GM10248 (cell line): ENCODE measurements at regions not wholly inside any gene's neighbourhood (a gene's known extent, or its start where the extent isn't known, plus 50 kb on each side); places are given as distances from the start of the nearest gene placed in this dataset.

Experiments
- CTCF ChIA-PET: fragments of 300-600 bp; sonication (Branson Sonifier 250); formaldehyde crosslinking; extraction: SDS; loops from one replicate; lab custom pipeline; 2021; ENCODE audit warnings: antibody characterized with exemption; lab: Yijun Ruan, JAX
- POLR2A ChIA-PET: fragments of 350-650 bp; sonication (Branson Sonifier 250); formaldehyde crosslinking; extraction: SDS; loops from one replicate; lab custom pipeline; 2020; ENCODE audit warnings: antibody characterized with exemption; lab: Yijun Ruan, JAX
- DNase-seq: peaks from one replicate; pipeline ENCODE4 v3.0.0; 2012; ENCODE audit errors: extremely low spot score
- CTCF ChIP-seq: IDR thresholded peaks from 2 replicates; pipeline ENCODE4 v1.5.1; 2012; ENCODE audit warnings: mild to moderate bottlenecking, low read depth; ENCODE audit errors: extremely low read depth, missing control alignments, control extremely low read depth

GRCh38 chr18:43876286-43876685, 599.0 kb upstream of the SYT4 start:
- DNase-seq: no peak
- ChIA-PET POLR2A (no interaction called here), CTCF (interaction anchor here (1.5 to 1.8 kb wide), 2 partner anchors 9 to 18 kb away, joined by 3 to 4 read pairs; no protein-coding TSS in a partner anchor)
- TF ChIP-seq CTCF: no peak

- CTCF ChIA-PET: interaction anchor here (1.1 to 1.8 kb wide), 3 partner anchors 10 to 18 kb away, joined by 3 to 4 read pairs (median 4); no protein-coding TSS in a partner anchor
- no peak for DNase-seq
- POLR2A ChIA-PET: no interaction called here
- no peak for TF ChIP-seq CTCF
Measured at GRCh38 chr18:43876748-43877147, 599.5 kb upstream of the SYT4 start.

GRCh38 chr18:43877616-43878321, 600.5 kb upstream of the SYT4 start:
- no peak for DNase-seq
- CTCF ChIA-PET: interaction anchor here (1.1 to 1.8 kb wide), 3 partner anchors 11 to 17 kb away, joined by 3 to 4 read pairs (median 4); no protein-coding TSS in a partner anchor
- POLR2A ChIA-PET: no interaction called here
- no peak for TF ChIP-seq CTCF

- TF ChIP-seq CTCF: no peak
- DNase-seq: no peak
- POLR2A ChIA-PET: no interaction called here
- CTCF ChIA-PET: interaction anchor here (1.3 kb wide), 1 partner anchor 18 kb away, joined by 3 read pairs; no protein-coding TSS in a partner anchor
Measured at GRCh38 chr18:43879415-43879814, 602.1 kb upstream of the SYT4 start.

GRCh38 chr18:43882358-43883055, 605.2 kb upstream of the SYT4 start:
- ChIA-PET CTCF (interaction anchor here (1.0 kb wide), 1 partner anchor 10 kb away, joined by 3 read pairs; no protein-coding TSS in a partner anchor), POLR2A (no interaction called here)
- no peak for TF ChIP-seq CTCF

GRCh38 chr18:43883886-43884285, 606.6 kb upstream of the SYT4 start:
- ChIA-PET POLR2A (no interaction called here), CTCF (interaction anchor here (0.8 to 1.0 kb wide), 2 partner anchors 9 kb away, joined by 3 read pairs; no protein-coding TSS in a partner anchor)
- DNase-seq: no peak
- TF ChIP-seq CTCF: no peak

More at GRCh38 chr18:43882358-43883055, 605.2 kb upstream of the SYT4 start:
- no peak for DNase-seq
